ENCODE measurements at regions not wholly inside any gene's neighbourhood (a gene's known extent, or its start where the extent isn't known, plus 50 kb on each side); places are given as distances from the start of the nearest gene placed in this dataset.

- TF ChIP-seq CTCF (IDR thresholded peaks at IDR 0.05 in 4 of 5, conservative IDR thresholded peaks at IDR 0.05 in 1 of 5), result no peak
- no peak for TF ChIP-seq POLR2A (IDR thresholded peaks at IDR 0.05)
These were observed 408.3 kb upstream of the CLINT1 start for GRCh38 chr5:158267228-158267627.

Measured in gastrocnemius medialis (tissue), 4 donors.